ENCODE measurements at regions not wholly inside any gene's neighbourhood (a gene's known extent, or its start where the extent isn't known, plus 50 kb on each side); places are given as distances from the start of the nearest gene placed in this dataset.

DNA sequence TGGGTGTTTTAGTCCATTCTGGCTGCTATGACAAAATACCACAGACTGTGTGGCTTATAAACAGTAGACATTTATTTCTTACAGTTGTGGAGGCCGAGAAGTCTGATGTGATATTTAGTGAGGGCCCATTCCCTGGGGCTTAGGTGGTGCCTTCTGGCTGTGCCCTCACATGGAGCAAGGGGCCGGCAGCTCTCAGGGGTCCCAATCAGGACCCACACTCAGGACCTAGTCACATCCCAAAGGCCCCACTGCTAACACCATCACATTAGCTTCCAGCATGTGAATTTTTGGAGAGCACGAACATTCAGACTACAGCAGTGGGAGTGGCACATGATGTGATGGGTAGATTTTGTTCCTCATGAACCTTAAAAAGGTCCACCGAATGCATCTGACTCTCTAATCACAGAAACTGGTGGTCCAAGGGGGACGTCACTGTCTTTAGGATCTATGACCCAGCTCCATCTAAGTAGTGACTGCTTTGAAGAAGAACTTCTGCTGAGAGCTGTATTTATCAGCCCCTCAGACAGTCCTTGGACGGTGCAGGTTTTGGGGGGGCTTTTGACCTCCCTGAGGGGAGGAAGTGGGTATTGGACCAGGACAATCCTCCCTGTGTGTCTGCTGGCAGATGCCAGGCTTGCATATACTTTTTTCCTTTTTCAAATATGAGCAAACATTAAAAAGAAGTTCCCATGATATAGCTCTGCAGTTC, 154.5 kb upstream of the ZNF32 start:
- TF ChIP-seq, protein P1, sequence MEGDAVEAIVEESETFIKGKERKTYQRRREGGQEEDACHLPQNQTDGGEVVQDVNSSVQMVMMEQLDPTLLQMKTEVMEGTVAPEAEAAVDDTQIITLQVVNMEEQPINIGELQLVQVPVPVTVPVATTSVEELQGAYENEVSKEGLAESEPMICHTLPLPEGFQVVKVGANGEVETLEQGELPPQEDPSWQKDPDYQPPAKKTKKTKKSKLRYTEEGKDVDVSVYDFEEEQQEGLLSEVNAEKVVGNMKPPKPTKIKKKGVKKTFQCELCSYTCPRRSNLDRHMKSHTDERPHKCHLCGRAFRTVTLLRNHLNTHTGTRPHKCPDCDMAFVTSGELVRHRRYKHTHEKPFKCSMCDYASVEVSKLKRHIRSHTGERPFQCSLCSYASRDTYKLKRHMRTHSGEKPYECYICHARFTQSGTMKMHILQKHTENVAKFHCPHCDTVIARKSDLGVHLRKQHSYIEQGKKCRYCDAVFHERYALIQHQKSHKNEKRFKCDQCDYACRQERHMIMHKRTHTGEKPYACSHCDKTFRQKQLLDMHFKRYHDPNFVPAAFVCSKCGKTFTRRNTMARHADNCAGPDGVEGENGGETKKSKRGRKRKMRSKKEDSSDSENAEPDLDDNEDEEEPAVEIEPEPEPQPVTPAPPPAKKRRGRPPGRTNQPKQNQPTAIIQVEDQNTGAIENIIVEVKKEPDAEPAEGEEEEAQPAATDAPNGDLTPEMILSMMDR (conservative IDR thresholded peaks at IDR 0.05 in 1 of 2, IDR thresholded peaks at IDR 0.05 in 1 of 2; ENCODE audit: extremely low read depth in 1 of 2, insufficient read depth in 1 of 2, low read depth in 1 of 2, low read length in 2 of 2): no peak
- TF ChIP-seq EZH2 (IDR thresholded peaks at IDR 0.05; ENCODE audit: borderline replicate concordance, low read length): no peak
